K562 (cell line): ENCODE measurements at regions not wholly inside any gene's neighbourhood (a gene's known extent, or its start where the extent isn't known, plus 50 kb on each side); places are given as distances from the start of the nearest gene placed in this dataset.
A peak's percentile ranks its signal among the peaks of the same experiment; 100 is the strongest.

Experiments
- CREM ChIP-seq: IDR thresholded peaks from 2 replicates; pipeline ENCODE4 v1.6.1; 2014; ENCODE audit warnings: antibody characterized with exemption, low read depth
- GATAD2B ChIP-seq: fragments of 450-650 bp; IDR thresholded peaks from 2 replicates; pipeline ENCODE4 v1.6.1; 2017; ENCODE audit warnings: mild to moderate bottlenecking, borderline replicate concordance
- RBM39 ChIP-seq: fragments of 200-400 bp; formaldehyde crosslinking; optimal IDR thresholded peaks from 2 replicates; pipeline ENCODE3; 2018; ENCODE audit warnings: low read depth, low read length
- SMARCE1 ChIP-seq: fragments of 450-650 bp; IDR thresholded peaks from 2 replicates; pipeline ENCODE4 v1.7.1; 2016; ENCODE audit warnings: mild to moderate bottlenecking
- ZBTB12 ChIP-seq: fragments of 250-450 bp; sonication (Bioruptor Pico); IDR thresholded peaks from 2 replicates; pipeline ENCODE4 v1.4.0; 2020
- ZC3H4 ChIP-seq: sonication (generic); formaldehyde crosslinking; IDR thresholded peaks from 2 replicates; pipeline ENCODE4 v1.9.0; 2021; ENCODE audit warnings: missing genetic modification reagents, borderline replicate concordance
- ZHX1 ChIP-seq: fragments of 150-350 bp; conservative IDR thresholded peaks from 2 replicates; pipeline ENCODE4 v1.6.1; 2014; ENCODE audit warnings: low read length
- ZNF282 ChIP-seq: sonication (generic); formaldehyde crosslinking; IDR thresholded peaks from 2 replicates; pipeline ENCODE4 v1.8.1; 2023; ENCODE audit warnings: missing genetic modification reagents
- ZNF347 ChIP-seq: fragments of 450-650 bp; formaldehyde crosslinking; IDR thresholded peaks from 2 replicates; pipeline ENCODE4 v1.4.0; 2020; ENCODE audit warnings: low read depth, mild to moderate bottlenecking, moderate library complexity
- TF ChIP-seq, protein P1 (sequence below): IDR thresholded peaks from 3 replicates; pipeline ENCODE4 v1.6.1; 2011; ENCODE audit warnings: borderline replicate concordance, mild to moderate bottlenecking; ENCODE audit not compliant: insufficient read length, insufficient read depth
- TF ChIP-seq, protein P2 (sequence below): fragments of 200-800 bp; sonication (Bioruptor generic); IDR thresholded peaks from 2 replicates; pipeline ENCODE4 v1.6.1; 2017; ENCODE audit warnings: missing genetic modification characterization, missing compliant biosample characterization
- TF ChIP-seq, protein P3 (sequence below): fragments of 450-650 bp; IDR thresholded peaks from 2 replicates; pipeline ENCODE4 v1.6.1; 2014; ENCODE audit warnings: low read depth, mild to moderate bottlenecking, moderate library complexity, borderline replicate concordance
- TF ChIP-seq, protein P4 (sequence below): fragments of 250-450 bp; sonication (Bioruptor Pico); IDR thresholded peaks from 2 replicates; pipeline ENCODE4 v1.9.0; 2021; ENCODE audit warnings: mild to moderate bottlenecking

- no peak for TF ChIP-seq ZNF282
- TF ChIP-seq ZNF347: no peak
- TF ChIP-seq ZC3H4 (CRISPR knock-in tag): no peak
- TF ChIP-seq ZBTB12 (CRISPR knock-in tag): no peak
- TF ChIP-seq, protein P1, sequence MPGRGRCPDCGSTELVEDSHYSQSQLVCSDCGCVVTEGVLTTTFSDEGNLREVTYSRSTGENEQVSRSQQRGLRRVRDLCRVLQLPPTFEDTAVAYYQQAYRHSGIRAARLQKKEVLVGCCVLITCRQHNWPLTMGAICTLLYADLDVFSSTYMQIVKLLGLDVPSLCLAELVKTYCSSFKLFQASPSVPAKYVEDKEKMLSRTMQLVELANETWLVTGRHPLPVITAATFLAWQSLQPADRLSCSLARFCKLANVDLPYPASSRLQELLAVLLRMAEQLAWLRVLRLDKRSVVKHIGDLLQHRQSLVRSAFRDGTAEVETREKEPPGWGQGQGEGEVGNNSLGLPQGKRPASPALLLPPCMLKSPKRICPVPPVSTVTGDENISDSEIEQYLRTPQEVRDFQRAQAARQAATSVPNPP: no peak
- no peak for TF ChIP-seq RBM39
- no peak for TF ChIP-seq GATAD2B
- TF ChIP-seq ZHX1: no peak
- TF ChIP-seq, protein P2, sequence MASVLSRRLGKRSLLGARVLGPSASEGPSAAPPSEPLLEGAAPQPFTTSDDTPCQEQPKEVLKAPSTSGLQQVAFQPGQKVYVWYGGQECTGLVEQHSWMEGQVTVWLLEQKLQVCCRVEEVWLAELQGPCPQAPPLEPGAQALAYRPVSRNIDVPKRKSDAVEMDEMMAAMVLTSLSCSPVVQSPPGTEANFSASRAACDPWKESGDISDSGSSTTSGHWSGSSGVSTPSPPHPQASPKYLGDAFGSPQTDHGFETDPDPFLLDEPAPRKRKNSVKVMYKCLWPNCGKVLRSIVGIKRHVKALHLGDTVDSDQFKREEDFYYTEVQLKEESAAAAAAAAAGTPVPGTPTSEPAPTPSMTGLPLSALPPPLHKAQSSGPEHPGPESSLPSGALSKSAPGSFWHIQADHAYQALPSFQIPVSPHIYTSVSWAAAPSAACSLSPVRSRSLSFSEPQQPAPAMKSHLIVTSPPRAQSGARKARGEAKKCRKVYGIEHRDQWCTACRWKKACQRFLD (CRISPR knock-in tag): 0 out of 2 replicates have a peak, but pooled peaks have one; percentile 62
- TF ChIP-seq, protein P3, sequence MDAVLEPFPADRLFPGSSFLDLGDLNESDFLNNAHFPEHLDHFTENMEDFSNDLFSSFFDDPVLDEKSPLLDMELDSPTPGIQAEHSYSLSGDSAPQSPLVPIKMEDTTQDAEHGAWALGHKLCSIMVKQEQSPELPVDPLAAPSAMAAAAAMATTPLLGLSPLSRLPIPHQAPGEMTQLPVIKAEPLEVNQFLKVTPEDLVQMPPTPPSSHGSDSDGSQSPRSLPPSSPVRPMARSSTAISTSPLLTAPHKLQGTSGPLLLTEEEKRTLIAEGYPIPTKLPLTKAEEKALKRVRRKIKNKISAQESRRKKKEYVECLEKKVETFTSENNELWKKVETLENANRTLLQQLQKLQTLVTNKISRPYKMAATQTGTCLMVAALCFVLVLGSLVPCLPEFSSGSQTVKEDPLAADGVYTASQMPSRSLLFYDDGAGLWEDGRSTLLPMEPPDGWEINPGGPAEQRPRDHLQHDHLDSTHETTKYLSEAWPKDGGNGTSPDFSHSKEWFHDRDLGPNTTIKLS: no peak
- TF ChIP-seq, protein P4, sequence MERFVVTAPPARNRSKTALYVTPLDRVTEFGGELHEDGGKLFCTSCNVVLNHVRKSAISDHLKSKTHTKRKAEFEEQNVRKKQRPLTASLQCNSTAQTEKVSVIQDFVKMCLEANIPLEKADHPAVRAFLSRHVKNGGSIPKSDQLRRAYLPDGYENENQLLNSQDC (CRISPR knock-in tag): no peak
- TF ChIP-seq CREM: 0 out of 2 replicates have a peak, but pooled peaks have one; percentile 23
- TF ChIP-seq SMARCE1: peak; percentile 74
Observed at GRCh38 chr3:20905210-20905805, 719.3 kb upstream of the SGO1 start (continued).
